GM13976 (cell line): ENCODE measurements at regions not wholly inside any gene's neighbourhood (a gene's known extent, or its start where the extent isn't known, plus 50 kb on each side); places are given as distances from the start of the nearest gene placed in this dataset.

Source experiments
- DNase-seq: peaks from one replicate; pipeline ENCODE4 v3.0.0; 2012; ENCODE audit warnings: low spot score
- in situ Hi-C: fragments of 300-500 bp; cut with MboI; formaldehyde crosslinking; loops from one replicate; pipeline ENCODE4 v1.12.0; 2022; ENCODE audit warnings: low sequenced_read_pairs, mixed read lengths, inconsistent platforms; ENCODE audit not compliant: unreplicated experiment
- TF ChIP-seq, protein P1 (sequence below): IDR thresholded peaks from 2 replicates; pipeline ENCODE4 v1.5.1; 2012; ENCODE audit warnings: borderline replicate concordance, mild to moderate bottlenecking; ENCODE audit not compliant: insufficient read depth; ENCODE audit errors: extremely low read depth, missing control alignments, control extremely low read depth

DNA sequence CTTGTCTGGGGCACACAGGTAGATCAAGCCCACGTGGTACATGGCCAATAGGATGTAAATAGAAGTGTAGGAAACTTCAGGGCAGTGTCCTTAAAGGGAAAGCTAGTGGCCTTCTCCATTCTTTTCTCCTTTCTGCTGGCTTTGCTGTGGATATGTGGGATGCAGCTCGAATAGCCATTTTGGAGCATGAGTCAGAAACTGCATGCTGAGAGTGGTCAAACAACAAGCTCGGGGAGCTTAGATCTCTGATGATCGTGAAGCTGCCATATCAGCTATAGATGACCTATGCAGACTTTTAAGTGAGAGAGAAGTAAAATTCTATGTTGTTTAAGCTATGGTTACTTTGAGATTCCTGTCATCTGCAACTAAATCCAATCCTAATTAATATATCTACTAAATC, 241.3 kb upstream of the DAAM1 start:
- TF ChIP-seq, protein P1, sequence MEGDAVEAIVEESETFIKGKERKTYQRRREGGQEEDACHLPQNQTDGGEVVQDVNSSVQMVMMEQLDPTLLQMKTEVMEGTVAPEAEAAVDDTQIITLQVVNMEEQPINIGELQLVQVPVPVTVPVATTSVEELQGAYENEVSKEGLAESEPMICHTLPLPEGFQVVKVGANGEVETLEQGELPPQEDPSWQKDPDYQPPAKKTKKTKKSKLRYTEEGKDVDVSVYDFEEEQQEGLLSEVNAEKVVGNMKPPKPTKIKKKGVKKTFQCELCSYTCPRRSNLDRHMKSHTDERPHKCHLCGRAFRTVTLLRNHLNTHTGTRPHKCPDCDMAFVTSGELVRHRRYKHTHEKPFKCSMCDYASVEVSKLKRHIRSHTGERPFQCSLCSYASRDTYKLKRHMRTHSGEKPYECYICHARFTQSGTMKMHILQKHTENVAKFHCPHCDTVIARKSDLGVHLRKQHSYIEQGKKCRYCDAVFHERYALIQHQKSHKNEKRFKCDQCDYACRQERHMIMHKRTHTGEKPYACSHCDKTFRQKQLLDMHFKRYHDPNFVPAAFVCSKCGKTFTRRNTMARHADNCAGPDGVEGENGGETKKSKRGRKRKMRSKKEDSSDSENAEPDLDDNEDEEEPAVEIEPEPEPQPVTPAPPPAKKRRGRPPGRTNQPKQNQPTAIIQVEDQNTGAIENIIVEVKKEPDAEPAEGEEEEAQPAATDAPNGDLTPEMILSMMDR = no peak

DNA sequence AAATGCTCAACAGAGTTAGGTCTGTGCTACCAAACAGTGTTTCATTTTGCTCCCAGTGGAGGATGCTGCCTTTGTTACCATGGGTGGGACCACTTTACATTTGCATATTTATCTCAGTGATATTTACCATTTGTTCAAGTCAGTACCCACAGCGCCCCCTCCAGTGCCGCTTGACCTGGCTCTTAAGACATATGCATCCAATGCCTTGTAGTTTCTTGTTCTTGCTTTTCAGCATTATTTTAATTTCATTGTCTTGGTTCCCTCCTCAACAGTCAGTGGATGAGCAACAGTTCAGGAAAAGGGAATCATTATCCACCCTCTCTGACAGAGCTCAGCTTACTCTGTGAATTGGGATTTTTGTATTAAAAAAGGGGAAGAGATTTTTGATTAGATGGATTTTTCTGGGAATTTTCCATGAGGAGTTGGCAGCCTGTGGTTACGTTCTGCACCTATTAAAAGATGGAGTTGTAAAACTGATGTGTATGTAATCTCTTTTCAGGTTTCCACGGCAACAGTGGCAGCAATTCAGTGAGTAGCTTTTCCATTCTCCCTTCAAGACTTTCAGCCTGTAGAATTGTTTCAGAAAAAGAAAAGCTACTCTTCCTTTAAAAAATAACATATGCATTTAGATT, 240.5 kb upstream of the DAAM1 start:
- DNase-seq = no peak
- in situ Hi-C loops = no loop called here
- TF ChIP-seq, protein P1 = no peak

More for the DNA sequence above, 241.3 kb upstream of the DAAM1 start:
- in situ Hi-C loops = no loop called here
- DNase-seq = no peak

DNA sequence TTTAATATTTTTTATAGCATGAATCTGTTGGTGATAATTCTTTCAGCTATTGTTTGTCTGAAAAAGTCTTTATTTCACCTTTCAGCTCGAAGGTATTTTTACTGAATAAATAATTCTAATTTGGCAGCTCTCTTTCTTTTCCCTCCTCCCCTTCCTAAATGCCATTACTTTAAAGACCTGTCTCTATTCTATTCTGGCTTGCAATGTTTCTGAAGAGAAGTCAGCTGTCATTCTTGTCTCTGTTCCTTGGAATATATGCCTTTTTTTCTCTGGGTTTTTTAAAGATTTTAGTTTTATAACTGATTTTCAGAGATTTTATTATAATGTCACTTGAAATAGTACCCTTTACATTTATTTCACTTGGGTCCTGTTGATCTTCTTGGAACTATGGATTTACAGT, 237.9 kb upstream of the DAAM1 start:
- TF ChIP-seq, protein P1 = no peak
- in situ Hi-C loops = no loop called here

DNA sequence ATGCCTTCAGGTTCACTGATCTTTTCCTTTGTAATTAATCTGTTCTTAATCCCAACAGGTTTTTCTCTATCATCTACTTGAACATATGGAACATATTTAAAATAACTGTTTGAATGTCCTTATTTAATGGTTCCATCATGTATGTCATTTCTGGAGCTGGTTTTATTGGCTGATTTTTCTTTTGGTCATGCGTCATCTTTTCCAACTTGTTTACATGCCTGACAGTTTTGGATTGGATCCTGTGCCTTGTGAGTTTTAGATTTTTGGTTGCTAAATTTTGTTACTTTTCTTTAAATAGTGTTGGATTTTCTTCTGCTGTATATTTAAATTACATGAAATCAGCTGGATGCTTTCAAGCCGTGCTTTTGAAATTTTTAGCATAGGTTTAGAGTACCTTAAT, 237.3 kb upstream of the DAAM1 start:
- in situ Hi-C loops = no loop called here
- TF ChIP-seq, protein P1 = no peak
- no peak for DNase-seq

More for the DNA sequence above, 237.9 kb upstream of the DAAM1 start:
- no peak for DNase-seq

DNA sequence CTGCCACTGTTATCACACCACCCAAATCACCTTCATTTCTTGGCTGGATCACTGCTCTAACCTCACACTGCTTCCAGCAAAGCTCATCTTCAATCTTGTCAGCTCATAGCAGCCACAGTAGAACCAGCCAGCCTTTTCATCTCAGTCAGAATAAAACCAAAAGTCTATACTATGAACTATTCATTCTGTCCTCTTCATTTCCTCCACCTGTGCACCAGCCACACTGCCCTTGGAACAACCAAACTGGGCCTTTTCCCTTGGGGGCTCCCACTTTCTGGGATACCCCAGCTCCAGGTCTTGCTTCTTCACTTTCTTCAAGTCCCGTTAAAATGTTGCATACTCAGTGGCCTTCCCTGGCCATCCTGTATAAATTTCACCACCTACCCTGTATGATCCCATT, 234.4 kb upstream of the DAAM1 start:
- no peak for DNase-seq
- TF ChIP-seq, protein P1 = no peak
- in situ Hi-C loops = no loop called here

DNA sequence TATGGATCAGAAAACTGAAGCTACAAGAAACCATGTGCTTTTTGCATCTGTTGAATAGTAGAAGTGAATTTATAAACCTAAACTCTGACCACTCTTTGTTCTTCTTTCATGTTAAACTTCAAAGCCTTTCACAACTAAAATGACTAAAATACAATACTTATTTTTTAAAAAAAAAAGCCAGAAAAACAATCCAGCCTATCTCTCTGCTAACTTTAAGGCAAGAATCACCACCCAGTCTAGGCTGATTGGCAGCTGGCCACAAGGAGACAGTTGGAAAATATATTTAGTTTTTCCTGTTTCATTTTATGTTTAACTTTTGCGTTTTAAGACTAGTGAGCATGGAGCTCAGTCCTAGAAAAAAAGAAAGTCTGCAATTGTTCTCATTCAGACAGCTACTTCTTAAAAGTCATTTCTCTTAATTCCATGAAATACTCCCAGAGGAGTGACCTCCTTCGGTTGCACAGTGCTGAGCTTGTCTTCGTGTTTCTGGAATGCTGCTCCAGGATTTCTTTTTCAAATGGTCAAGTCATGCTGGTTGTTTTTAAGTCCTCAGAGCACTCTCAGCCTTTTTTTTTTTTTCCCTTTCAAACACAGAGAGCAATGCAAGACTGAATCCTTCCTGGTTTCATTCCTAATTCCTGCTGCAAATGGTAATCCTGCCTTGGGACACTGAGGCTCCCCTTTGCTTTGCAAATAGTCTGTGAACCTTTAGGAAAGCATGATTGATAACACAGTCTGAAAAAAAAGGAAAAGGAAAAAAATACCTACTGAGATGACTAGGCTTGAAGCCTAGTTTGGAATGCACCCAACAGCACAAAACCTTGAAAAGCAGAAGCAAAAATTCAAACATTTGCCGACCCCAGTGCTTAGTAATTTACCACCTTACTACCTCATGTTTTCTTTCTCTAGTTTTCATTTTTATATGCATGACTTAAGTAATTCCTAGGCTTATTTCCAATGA, 233.3 kb upstream of the DAAM1 start:
- TF ChIP-seq, protein P1 = no peak
- DNase-seq = no peak
- in situ Hi-C loops = no loop called here
